Putamen (tissue), 1 donor: ENCODE measurements at regions not wholly inside any gene's neighbourhood (a gene's known extent, or its start where the extent isn't known, plus 50 kb on each side); places are given as distances from the start of the nearest gene placed in this dataset.
A peak's percentile ranks its signal among the peaks of the same experiment; 100 is the strongest.

Source experiments
- DNase-seq: peaks from one replicate; pipeline ENCODE4 v3.0.0-alpha.2; 2016; ENCODE audit warnings: low spot score

- DNase-seq, result no peak
Observed at GRCh38 chr10:3482200-3482993, 302.6 kb downstream of the KLF6 start.

- no peak for DNase-seq
Observed at GRCh38 chr10:3481496-3481895, 303.5 kb downstream of the KLF6 start.

GRCh38 chr10:3480990-3481315 lies 304.1 kb downstream of the KLF6 start:
- DNase-seq, result no peak

- no peak for DNase-seq
Observed at GRCh38 chr10:3480281-3480989, 304.6 kb downstream of the KLF6 start.

GRCh38 chr10:3478632-3479240 lies 306.2 kb upstream of the PITRM1 start:
- no peak for DNase-seq

GRCh38 chr10:3478153-3478552 lies 305.6 kb upstream of the PITRM1 start:
- no peak for DNase-seq

- DNase-seq, result no peak
Observed at GRCh38 chr10:3477683-3478082, 305.1 kb upstream of the PITRM1 start.

- DNase-seq, result no peak
Observed at GRCh38 chr10:3476640-3477448, 304.3 kb upstream of the PITRM1 start.

- no peak for DNase-seq
Observed at GRCh38 chr10:3476186-3476585, 303.6 kb upstream of the PITRM1 start.

GRCh38 chr10:3475367-3475766 lies 302.8 kb upstream of the PITRM1 start:
- no peak for DNase-seq

GRCh38 chr10:3474266-3474665 lies 301.7 kb upstream of the PITRM1 start:
- DNase-seq, result no peak

- no peak for DNase-seq
Observed at GRCh38 chr10:3473271-3473670, 300.7 kb upstream of the PITRM1 start.

GRCh38 chr10:3472287-3473051 lies 299.9 kb upstream of the PITRM1 start:
- peak; percentile 83 for DNase-seq

- no peak for DNase-seq
Observed at GRCh38 chr10:3471927-3472286, 299.3 kb upstream of the PITRM1 start.

GRCh38 chr10:3471472-3471871 lies 298.9 kb upstream of the PITRM1 start:
- DNase-seq, result no peak

GRCh38 chr10:3470191-3470590 lies 297.6 kb upstream of the PITRM1 start:
- no peak for DNase-seq

- DNase-seq, result no peak
Observed at GRCh38 chr10:3469639-3470020, 297.0 kb upstream of the PITRM1 start.

- peak; percentile 80 for DNase-seq
Observed at GRCh38 chr10:3468919-3469638, 296.5 kb upstream of the PITRM1 start.

GRCh38 chr10:3467052-3467951 lies 294.7 kb upstream of the PITRM1 start:
- DNase-seq, result no peak

- DNase-seq, result no peak
Observed at GRCh38 chr10:3465406-3465891, 292.9 kb upstream of the PITRM1 start.
